Caco-2 (cell line): ENCODE measurements at regions not wholly inside any gene's neighbourhood (a gene's known extent, or its start where the extent isn't known, plus 50 kb on each side); places are given as distances from the start of the nearest gene placed in this dataset.

Experiments used
- BruUV-seq: library from RNA; stranded (reverse); fragments of 400-500 nt; replicated peaks from 2 replicates; lab custom pipeline; 2021; lab: Mats Ljungman, UMichigan
- CTCF ChIA-PET: fragments of 300-600 bp; sonication (Branson Sonifier 250); formaldehyde crosslinking; loops from one replicate; lab custom pipeline; 2022; ENCODE audit warnings: antibody characterized with exemption; lab: Charles Lee
- POLR2A ChIA-PET: fragments of 300-600 bp; sonication (Branson Sonifier 250); formaldehyde crosslinking; loops from one replicate; lab custom pipeline; 2022; ENCODE audit warnings: antibody characterized with exemption; lab: Charles Lee
- DNase-seq, 2 experiments: peaks; one replicate each; pipeline versions ENCODE4 v3.0.0 to v3.0.0-alpha.2; 2020 to 2022
- H3K27me3 ChIP-seq: replicated peaks from 2 replicates; pipeline ENCODE4 v1.6.0; 2011; ENCODE audit warnings: low read length; ENCODE audit not compliant: control insufficient read depth, insufficient read depth
- H3K36me3 ChIP-seq: 2 replicates; pipeline ENCODE4 v1.5.1; 2011; ENCODE audit warnings: low read length; ENCODE audit not compliant: control insufficient read depth, insufficient read depth
- H3K4me1 ChIP-seq: fragments of 250-450 bp; sonication (Bioruptor Pico); 2 replicates; pipeline ENCODE4 v1.5.1; 2020; ENCODE audit warnings: mild to moderate bottlenecking
- H3K4me3 ChIP-seq: 2 replicates; pipeline ENCODE4 v1.5.1; 2011; ENCODE audit warnings: low read depth, mild to moderate bottlenecking, control low read depth, low read length
- H3K9me3 ChIP-seq: fragments of 250-450 bp; sonication (Bioruptor Pico); 2 replicates; pipeline ENCODE4 v1.5.1; 2020; ENCODE audit warnings: mild to moderate bottlenecking, moderate library complexity
- H3K27ac Mint-ChIP-seq: one replicate; pipeline ENCODE4 v1.8.0; 2022; ENCODE audit warnings: mixed read lengths; ENCODE audit not compliant: unreplicated experiment
- H3K27me3 Mint-ChIP-seq: one replicate; pipeline ENCODE4 v1.8.0; 2022; ENCODE audit warnings: mixed read lengths; ENCODE audit not compliant: insufficient read depth, unreplicated experiment
- H3K36me3 Mint-ChIP-seq: one replicate; pipeline ENCODE4 v1.8.0; 2022; ENCODE audit warnings: mild to moderate bottlenecking, mixed read lengths; ENCODE audit not compliant: insufficient read depth, unreplicated experiment
- H3K4me1 Mint-ChIP-seq: one replicate; pipeline ENCODE4 v1.8.0; 2022; ENCODE audit warnings: low read depth, mixed read lengths; ENCODE audit not compliant: unreplicated experiment
- H3K4me3 Mint-ChIP-seq: one replicate; pipeline ENCODE4 v1.8.0; 2022; ENCODE audit warnings: mild to moderate bottlenecking, moderate library complexity, mixed read lengths; ENCODE audit not compliant: unreplicated experiment
- H3K9me3 Mint-ChIP-seq: one replicate; pipeline ENCODE4 v1.8.0; 2022; ENCODE audit warnings: mixed read lengths; ENCODE audit not compliant: unreplicated experiment
- intact Hi-C: fragments of 100-400 bp; cut with micrococcal nuclease; formaldehyde crosslinking; loops from one replicate; pipeline ENCODE4 v1.10.0; 2022; ENCODE audit not compliant: unreplicated experiment
- TF ChIP-seq, protein P1 (sequence below), 2 experiments: fragments of 200-600 bp in 1 of 2; IDR thresholded peaks; 1 replicate in 1 of 2; 2 replicates in 1 of 2; pipeline versions ENCODE4 v1.5.1 to v1.8.0; 2011 to 2022; ENCODE audit warnings: antibody characterized with exemption in 1 of 2, control low read depth in 1 of 2, inconsistent platforms in 1 of 2, low read depth in 1 of 2, low read length in 1 of 2, mild to moderate bottlenecking in 1 of 2, moderate library complexity in 1 of 2; ENCODE audit not compliant: insufficient read depth in 1 of 2, severe bottlenecking in 1 of 2, unreplicated experiment in 1 of 2

GRCh38 chr3:16807391-16807790 is 77.4 kb upstream of the PLCL2 start:
- no TSS peak for BruUV-seq
- Histone ChIP-seq H3K36me3 (no peaks in the 10 kb centered on the region), H3K27me3 (no peaks in the 10 kb centered on the region; the same call in 1 of the 2 replicates), H3K9me3 (no peaks in the 10 kb centered on the region), H3K4me1 (no peaks in the 10 kb centered on the region), H3K4me3 (no peak overlapping the region)
- DNase-seq, result no peak
- intact Hi-C loops, result no loop called here
- Mint-ChIP-seq H3K27ac (no peak overlapping the region), H3K36me3 (no peaks in the 10 kb centered on the region), H3K9me3 (no peaks in the 10 kb centered on the region), H3K4me1 (no peaks in the 10 kb centered on the region), H3K4me3 (no peak overlapping the region), H3K27me3 (peaks cover 22% of the 10 kb centered on the region)
- ChIA-PET POLR2A (no interaction called here), CTCF (no interaction called here)
- TF ChIP-seq, protein P1, sequence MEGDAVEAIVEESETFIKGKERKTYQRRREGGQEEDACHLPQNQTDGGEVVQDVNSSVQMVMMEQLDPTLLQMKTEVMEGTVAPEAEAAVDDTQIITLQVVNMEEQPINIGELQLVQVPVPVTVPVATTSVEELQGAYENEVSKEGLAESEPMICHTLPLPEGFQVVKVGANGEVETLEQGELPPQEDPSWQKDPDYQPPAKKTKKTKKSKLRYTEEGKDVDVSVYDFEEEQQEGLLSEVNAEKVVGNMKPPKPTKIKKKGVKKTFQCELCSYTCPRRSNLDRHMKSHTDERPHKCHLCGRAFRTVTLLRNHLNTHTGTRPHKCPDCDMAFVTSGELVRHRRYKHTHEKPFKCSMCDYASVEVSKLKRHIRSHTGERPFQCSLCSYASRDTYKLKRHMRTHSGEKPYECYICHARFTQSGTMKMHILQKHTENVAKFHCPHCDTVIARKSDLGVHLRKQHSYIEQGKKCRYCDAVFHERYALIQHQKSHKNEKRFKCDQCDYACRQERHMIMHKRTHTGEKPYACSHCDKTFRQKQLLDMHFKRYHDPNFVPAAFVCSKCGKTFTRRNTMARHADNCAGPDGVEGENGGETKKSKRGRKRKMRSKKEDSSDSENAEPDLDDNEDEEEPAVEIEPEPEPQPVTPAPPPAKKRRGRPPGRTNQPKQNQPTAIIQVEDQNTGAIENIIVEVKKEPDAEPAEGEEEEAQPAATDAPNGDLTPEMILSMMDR (IDR thresholded peaks at IDR 0.05; ENCODE audit: insufficient read depth in 1 of 2, low read depth in 1 of 2, low read length in 1 of 2, severe bottlenecking in 1 of 2, unreplicated experiment in 1 of 2), result no peak

DNA sequence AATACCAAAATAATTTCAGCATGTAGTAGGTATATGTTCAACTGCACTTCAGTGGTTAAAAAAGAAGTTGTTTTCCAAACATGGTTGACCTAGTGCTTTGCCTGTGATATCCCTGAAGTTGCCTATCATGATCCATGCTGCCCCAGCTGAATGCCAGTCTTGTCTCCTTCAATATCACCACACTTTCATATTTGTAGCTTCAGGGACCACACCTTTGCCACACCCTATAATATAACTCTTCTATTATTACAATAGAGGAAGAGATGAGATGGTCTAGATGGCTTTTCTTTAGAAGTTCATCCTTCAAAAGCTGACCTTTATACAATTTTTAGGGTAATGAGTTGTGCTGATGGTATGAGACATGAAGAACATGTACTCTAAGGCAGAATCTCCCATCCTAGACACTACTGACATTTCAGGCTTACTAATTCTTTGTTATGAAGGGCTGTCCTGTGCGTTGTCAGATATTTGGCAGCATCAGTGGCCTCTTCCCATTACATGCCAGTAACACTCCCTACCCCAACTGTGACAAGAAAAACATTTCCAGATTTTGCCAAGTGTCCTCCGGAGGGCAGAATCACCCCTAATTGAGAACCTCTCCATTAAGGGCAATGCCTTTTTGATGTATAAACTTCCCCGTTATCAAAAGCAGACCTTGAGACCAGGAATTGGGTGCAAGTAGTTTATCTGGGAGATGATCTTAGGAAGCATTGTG is 76.2 kb upstream of the PLCL2 start:
- H3K4me1 ChIP-seq, result no peaks in the 10 kb centered on the region
- H3K9me3 ChIP-seq, result no peaks in the 10 kb centered on the region
- ChIA-PET POLR2A (no interaction called here), CTCF (no interaction called here)
- no peaks in the 10 kb centered on the region for H3K27me3 ChIP-seq
- no peaks in the 10 kb centered on the region for H3K36me3 ChIP-seq
- TF ChIP-seq, protein P1 (IDR thresholded peaks at IDR 0.05; ENCODE audit: insufficient read depth in 1 of 2, low read depth in 1 of 2, low read length in 1 of 2, severe bottlenecking in 1 of 2, unreplicated experiment in 1 of 2), result no peak
- no peaks in the 10 kb centered on the region for H3K36me3 Mint-ChIP-seq
- DNase-seq, result no peak
- H3K4me1 Mint-ChIP-seq, result no peaks in the 10 kb centered on the region
- intact Hi-C loops, result no loop called here
- H3K27me3 Mint-ChIP-seq, result peaks cover 21% of the 10 kb centered on the region
- H3K27ac Mint-ChIP-seq, result no peak overlapping the region
- H3K9me3 Mint-ChIP-seq, result no peaks in the 10 kb centered on the region
- BruUV-seq, result no TSS peak
- H3K4me3 Mint-ChIP-seq, result no peak overlapping the region
- H3K4me3 ChIP-seq, result no peak overlapping the region

DNA sequence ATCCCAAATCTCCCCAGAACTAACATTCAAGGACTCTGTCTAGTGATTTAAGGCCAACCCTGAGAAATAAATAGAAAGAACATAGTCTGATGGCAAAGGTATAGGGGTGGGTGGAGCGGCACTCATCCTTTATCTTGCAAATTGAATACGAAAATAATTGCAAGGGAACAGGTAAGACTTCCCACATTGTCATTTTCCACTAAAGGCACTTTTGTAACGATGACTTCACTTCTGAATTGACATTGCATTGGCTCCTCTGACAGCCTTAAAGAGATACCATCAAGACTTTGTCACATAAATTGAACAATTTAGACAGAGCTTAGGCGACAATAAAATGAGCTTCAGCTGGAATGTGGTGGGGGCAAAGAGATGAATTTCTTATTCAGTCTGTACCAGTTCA is 75.3 kb upstream of the PLCL2 start:
- intact Hi-C loops, result no loop called here
- peaks cover 16% of the 10 kb centered on the region for H3K27me3 Mint-ChIP-seq
- H3K36me3 Mint-ChIP-seq, result no peaks in the 10 kb centered on the region
- H3K27ac Mint-ChIP-seq, result no peak overlapping the region
- DNase-seq, result no peak
- no TSS peak for BruUV-seq
- H3K4me3 Mint-ChIP-seq, result no peak overlapping the region
- no peak overlapping the region for H3K4me3 ChIP-seq
- H3K4me1 ChIP-seq, result no peaks in the 10 kb centered on the region
- H3K9me3 Mint-ChIP-seq, result no peaks in the 10 kb centered on the region
- TF ChIP-seq, protein P1 (IDR thresholded peaks at IDR 0.05; ENCODE audit: insufficient read depth in 1 of 2, low read depth in 1 of 2, low read length in 1 of 2, severe bottlenecking in 1 of 2, unreplicated experiment in 1 of 2), result no peak
- H3K27me3 ChIP-seq, result no peaks in the 10 kb centered on the region
- no peaks in the 10 kb centered on the region for H3K9me3 ChIP-seq
- POLR2A ChIA-PET, result no interaction called here
- CTCF ChIA-PET, result no interaction called here
- no peaks in the 10 kb centered on the region for H3K4me1 Mint-ChIP-seq
- no peaks in the 10 kb centered on the region for H3K36me3 ChIP-seq
